ENCODE measurements at regions not wholly inside any gene's neighbourhood (a gene's known extent, or its start where the extent isn't known, plus 50 kb on each side); places are given as distances from the start of the nearest gene placed in this dataset.
"Not testable (repeated sequence)": the region's sequence is repeated elsewhere in the genome, so short reads cannot be mapped to it uniquely, and the experiment has no call there.

DNA sequence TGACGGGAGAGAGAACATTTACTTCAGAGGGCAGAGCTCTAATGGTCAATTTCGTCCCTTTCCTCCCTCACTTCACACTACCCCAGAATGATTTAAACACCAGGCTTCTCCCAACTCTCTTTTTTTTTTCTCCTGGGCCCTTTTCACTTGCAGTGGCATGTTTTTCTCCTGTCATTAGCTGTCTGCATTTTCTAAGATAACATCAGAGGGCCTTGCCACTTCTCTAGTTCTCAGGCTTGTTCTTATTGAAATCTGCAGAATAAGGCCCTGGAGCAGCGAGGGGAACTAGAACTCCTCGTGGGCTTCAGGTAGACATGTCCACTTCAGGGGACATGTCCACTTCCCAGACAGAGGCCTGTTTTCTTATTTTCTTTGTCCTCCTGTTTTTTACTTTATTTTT is 514.4 kb upstream of the TBL1XR1 start:
- no peak for TF ChIP-seq CTCF (IDR thresholded peaks at IDR 0.05)
- no peak for TF ChIP-seq POLR2A (IDR thresholded peaks at IDR 0.05)
- no peak for TF ChIP-seq POLR2AphosphoS5 (IDR thresholded peaks at IDR 0.05)
- intact Hi-C loops (cut with DNase I; ENCODE audit: low total_unique reads): no loop called here
- Histone ChIP-seq H3K9me3 (no peaks in the 10 kb centered on the region), H3K4me1 (no peaks in the 10 kb centered on the region), H3K27ac (no peak overlapping the region), H3K4me3 (no peak overlapping the region), H3K27me3 (no peaks in the 10 kb centered on the region), H3K36me3 (no peaks in the 10 kb centered on the region)
- no peak for DNase-seq (ENCODE audit: low spot score in 2 of 2)

DNA sequence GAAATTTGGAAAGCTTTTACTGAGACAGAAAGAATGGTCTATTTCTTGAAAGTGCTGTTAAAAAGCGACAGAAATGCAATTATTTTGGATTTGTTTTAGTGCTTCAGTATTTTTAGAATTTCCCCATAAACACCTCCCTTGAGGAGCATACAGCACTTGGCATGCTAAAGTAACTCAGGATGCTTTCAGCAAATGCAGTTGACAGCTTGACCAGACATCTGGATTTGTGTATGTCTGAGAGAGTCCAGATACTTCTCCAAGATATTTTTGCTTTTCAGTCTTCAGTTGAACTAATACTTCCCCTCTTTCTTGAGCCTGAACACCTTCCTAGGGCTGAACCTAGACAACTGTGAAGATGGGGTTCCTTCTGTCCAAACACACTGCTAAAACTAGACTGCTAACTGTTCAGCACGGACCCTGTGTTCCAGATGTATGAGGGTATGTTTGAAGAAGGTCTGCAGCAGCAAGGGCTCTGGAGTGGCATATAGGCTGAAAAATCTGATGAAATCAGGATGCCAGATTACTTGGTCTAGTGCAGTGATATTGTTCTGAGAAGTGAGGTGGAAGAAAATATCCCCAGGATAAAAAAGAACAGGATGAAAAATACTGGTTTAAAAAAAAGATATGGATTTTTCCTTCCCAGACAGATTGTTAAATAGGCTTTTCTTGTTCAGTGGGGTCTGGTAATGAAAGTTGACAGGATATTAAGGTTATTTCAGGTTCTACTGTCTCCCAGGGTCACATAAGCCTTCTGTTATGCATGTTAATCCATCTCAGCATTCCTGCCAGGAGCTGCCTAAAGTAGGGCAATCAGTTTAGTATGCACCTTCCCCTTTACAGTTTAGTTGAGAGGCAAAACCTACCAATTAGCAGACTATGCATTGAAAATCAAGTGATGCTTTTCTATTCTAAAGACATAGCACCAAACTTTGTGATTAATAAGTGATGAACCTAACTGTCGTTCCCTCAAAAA is 516.9 kb upstream of the TBL1XR1 start:
- intact Hi-C loops (cut with DNase I; ENCODE audit: low total_unique reads): no loop called here
- H3K27me3 ChIP-seq: no peaks in the 10 kb centered on the region
- no peak overlapping the region for H3K27ac ChIP-seq
- no peaks in the 10 kb centered on the region for H3K9me3 ChIP-seq
- no peak overlapping the region for H3K4me3 ChIP-seq
- DNase-seq (ENCODE audit: low spot score in 2 of 2): no peak
- TF ChIP-seq POLR2A (IDR thresholded peaks at IDR 0.05) (no peak), POLR2AphosphoS5 (IDR thresholded peaks at IDR 0.05) (no peak), CTCF (IDR thresholded peaks at IDR 0.05) (no peak)
- no peaks in the 10 kb centered on the region for H3K36me3 ChIP-seq
- no peaks in the 10 kb centered on the region for H3K4me1 ChIP-seq

- H3K36me3 ChIP-seq: no peaks in the 10 kb centered on the region
- H3K4me3 ChIP-seq: no peak overlapping the region
- TF ChIP-seq CTCF (IDR thresholded peaks at IDR 0.05) (no peak), POLR2A (IDR thresholded peaks at IDR 0.05) (no peak), POLR2AphosphoS5 (IDR thresholded peaks at IDR 0.05) (no peak)
- intact Hi-C loops (cut with DNase I; ENCODE audit: low total_unique reads): no loop called here
- H3K27ac ChIP-seq: no peak overlapping the region
- no peaks in the 10 kb centered on the region for H3K27me3 ChIP-seq
- no peaks in the 10 kb centered on the region for H3K4me1 ChIP-seq
- DNase-seq (ENCODE audit: low spot score in 2 of 2): no peak
- no peaks in the 10 kb centered on the region for H3K9me3 ChIP-seq
These were observed 517.7 kb upstream of the TBL1XR1 start for GRCh38 chr3:177714945-177715344.

DNA sequence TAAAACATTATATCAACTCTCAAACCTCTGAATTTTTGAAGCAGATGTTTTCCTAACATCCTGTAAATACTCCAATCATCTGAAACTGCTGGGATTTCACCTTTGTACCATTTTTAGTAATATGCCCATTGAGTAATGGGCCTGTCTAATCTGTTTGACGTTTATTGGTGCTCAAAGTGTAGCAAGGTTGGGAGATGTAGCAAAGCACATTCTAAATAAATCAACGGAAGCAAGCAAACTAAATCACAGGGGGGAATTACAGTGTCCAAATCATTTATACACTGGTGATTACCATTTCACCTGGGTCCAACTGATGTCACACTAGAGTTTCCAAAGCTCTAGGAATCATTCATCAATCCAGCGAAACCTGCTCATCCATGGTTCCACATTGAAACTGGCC is 518.7 kb upstream of the TBL1XR1 start:
- no peak for TF ChIP-seq CTCF (IDR thresholded peaks at IDR 0.05)
- TF ChIP-seq POLR2AphosphoS5 (IDR thresholded peaks at IDR 0.05): no peak
- TF ChIP-seq POLR2A (IDR thresholded peaks at IDR 0.05): no peak
- H3K36me3 ChIP-seq: no peaks in the 10 kb centered on the region

DNA sequence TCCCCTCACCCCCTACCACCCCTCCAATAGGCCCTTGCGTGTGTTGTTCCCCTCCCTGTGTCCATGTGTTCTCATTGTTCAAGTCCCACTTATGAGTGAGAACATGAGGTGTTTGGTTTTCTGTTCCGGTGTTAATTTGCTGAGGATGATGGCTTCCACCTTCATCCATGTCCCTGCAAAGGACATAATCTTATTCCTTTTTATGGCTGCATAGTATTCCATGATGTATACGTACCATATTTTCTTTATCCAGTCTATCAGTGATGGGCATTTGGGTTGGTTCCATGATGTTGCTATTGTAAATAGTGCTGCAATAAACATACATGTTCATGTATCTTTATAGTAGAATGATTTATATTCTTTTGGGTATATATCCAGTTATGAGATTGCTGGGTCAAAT is 523.6 kb upstream of the TBL1XR1 start:
- H3K4me1 ChIP-seq; H3K36me3 ChIP-seq; H3K9me3 ChIP-seq; H3K27me3 ChIP-seq; intact Hi-C loops (cut with DNase I; ENCODE audit: low total_unique reads); H3K27ac ChIP-seq; DNase-seq (ENCODE audit: low spot score in 2 of 2); H3K4me3 ChIP-seq: not testable (repeated sequence)

More for the DNA sequence above, 518.7 kb upstream of the TBL1XR1 start:
- H3K9me3 ChIP-seq: no peaks in the 10 kb centered on the region
- H3K27me3 ChIP-seq: no peaks in the 10 kb centered on the region
- H3K27ac ChIP-seq: no peak overlapping the region
- intact Hi-C loops (cut with DNase I; ENCODE audit: low total_unique reads): no loop called here
- H3K4me3 ChIP-seq: no peak overlapping the region
- no peaks in the 10 kb centered on the region for H3K4me1 ChIP-seq
- no peak for DNase-seq (ENCODE audit: low spot score in 2 of 2)

Data from breast epithelium (tissue), 4 donors.